Pons (tissue), 1 donor: ENCODE measurements at regions not wholly inside any gene's neighbourhood (a gene's known extent, or its start where the extent isn't known, plus 50 kb on each side); places are given as distances from the start of the nearest gene placed in this dataset.
"Not testable (repeated sequence)": the region's sequence is repeated elsewhere in the genome, so short reads cannot be mapped to it uniquely, and the experiment has no call there.

Experiments used
- DNase-seq: peaks from one replicate; pipeline ENCODE4 v3.0.0-alpha.2; 2016; ENCODE audit warnings: low spot score

DNA sequence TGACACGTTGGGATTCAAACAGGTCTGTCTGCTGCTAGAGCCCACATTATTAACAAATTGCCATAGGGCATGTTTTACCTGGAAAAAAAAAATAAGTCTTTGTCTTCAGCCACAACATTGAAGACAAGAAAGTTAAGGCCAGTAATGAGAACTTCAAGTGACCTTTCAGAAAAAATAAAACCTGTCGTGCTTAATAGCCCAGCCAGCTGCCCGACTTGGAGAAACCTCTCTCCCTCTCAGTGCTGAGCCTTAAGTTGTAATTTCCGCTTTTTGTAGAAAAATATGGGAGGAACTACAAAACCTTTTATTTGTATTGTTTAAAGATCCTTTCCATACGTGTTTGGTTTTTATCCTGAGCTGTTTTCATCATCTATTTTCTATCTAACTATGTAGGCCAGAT, 454.3 kb upstream of the SLITRK6 start:
- DNase-seq, result not testable (repeated sequence)

GRCh38 chr13:86255820-86256219, 456.6 kb upstream of the SLITRK6 start:
- not testable (repeated sequence) for DNase-seq

DNA sequence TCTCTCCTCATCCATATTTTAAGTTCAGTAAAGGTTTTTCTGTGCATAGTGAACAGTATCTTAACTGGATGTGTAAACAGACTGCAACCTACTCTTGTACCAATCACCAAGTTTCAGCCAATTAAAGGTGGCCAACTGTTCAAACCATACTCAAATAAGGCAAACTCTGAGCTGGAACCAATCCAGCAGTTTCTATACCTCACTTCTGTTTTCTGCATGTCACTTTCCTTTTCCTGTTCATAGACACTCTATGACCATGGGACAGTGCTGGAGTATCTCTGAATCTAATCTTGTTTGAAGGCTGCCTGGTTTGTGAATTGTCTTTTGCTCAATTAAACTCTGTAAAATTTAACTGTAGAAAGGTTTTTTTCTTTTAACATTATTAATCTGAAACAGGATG, 470.3 kb upstream of the SLITRK6 start:
- DNase-seq, result no peak

DNA sequence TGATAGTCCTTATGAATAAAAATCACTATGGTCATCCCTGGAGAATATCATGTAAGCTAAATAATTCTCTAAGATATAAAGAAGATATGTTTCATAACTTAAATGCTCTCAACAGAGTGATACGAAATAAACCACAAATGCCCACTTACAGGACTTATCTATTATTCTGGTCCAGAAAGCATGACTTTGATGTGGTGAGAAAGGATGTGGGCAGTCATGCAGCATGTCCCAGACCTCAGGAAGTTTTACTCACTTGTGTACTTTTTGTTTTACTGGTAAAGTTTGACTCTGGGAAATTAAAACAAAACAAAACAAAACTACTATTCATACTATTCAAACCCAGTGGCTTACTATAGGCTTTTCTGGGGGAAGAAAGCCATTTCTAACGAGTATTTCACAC, 483.2 kb upstream of the SLITRK6 start:
- DNase-seq, result no peak

DNA sequence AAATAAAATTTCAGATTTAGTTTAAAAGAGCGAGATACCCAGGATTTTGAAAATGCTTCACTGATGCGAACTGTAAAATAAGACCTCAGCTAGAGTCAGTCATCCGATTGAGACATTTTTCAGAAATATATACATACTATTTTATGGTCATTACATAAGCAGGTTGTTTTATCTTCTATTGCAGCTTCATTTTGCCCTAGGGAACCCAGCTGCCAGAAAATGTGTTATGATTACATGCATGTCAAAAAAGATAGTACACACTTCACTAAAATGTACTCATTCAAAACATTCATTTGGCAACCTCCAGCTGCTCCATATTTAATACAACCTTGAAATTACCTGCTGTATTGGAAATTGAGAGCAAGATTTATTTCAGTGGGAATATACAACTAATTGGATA, 483.8 kb upstream of the SLITRK6 start:
- no peak for DNase-seq

- no peak for DNase-seq
Measured at GRCh38 chr13:86298725-86299124, 499.5 kb upstream of the SLITRK6 start.

DNA sequence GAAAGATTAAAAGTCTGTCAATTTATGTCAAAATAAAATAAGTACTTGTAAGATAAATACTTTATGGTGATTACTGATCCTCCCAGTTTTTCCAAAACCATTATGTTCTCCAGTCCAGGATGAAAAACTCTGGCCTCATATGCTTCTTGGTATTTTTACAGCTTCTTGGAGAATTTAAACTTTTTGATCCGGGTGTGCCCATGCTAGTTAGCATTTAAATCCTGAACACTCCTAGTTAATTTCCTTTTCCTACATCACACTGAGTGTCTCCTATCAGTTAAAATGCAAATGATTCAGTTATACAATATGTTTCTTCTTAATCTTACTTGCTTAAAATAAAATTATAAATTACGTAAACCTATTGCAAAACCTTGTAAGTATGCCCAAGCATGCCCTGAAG, 499.9 kb upstream of the SLITRK6 start:
- DNase-seq, result no peak

- no peak for DNase-seq
Measured at GRCh38 chr13:86309881-86310280, 510.7 kb upstream of the SLITRK6 start.

DNA sequence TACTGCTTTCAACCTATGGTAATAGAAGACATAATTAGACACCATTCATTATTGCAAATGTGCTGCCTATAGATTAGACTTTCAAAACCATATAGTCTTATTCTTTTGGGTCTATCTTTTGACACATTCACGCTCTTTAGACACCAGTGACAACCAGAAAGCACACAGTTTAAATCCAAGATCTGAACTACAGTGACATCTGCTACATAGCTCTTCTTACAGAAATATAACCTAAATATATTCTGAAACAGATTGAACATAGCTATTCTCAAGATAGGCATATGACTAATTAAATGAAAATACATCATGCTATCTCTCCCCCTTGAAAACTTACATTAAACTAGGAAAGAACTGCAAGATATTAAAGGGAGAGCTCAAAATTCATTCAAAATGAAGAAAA, 514.2 kb upstream of the SLITRK6 start:
- DNase-seq, result no peak

GRCh38 chr13:86318450-86318849, 519.2 kb upstream of the SLITRK6 start:
- no peak for DNase-seq

DNA sequence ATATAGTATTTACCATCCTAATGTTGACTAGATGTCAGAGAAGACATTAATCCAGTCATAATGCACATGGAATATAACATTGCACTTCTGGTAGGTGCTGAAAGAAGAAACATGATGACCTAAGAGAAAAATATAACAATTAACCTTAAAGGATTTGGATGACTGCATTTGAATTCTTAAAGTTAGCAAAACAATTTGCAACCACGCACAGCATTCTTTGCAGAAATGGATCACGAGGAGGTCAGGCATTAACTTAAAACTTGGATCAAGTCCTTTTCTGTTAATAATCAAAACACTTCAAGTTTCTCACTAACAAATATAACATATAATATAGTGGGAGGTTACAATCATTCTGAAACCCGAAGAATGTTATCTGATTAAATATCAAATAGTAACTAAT, 525.0 kb upstream of the SLITRK6 start:
- DNase-seq, result no peak

GRCh38 chr13:86355301-86355700, 556.1 kb upstream of the SLITRK6 start:
- no peak for DNase-seq

- no peak for DNase-seq
Measured at GRCh38 chr13:86357106-86357505, 557.9 kb upstream of the SLITRK6 start.

DNA sequence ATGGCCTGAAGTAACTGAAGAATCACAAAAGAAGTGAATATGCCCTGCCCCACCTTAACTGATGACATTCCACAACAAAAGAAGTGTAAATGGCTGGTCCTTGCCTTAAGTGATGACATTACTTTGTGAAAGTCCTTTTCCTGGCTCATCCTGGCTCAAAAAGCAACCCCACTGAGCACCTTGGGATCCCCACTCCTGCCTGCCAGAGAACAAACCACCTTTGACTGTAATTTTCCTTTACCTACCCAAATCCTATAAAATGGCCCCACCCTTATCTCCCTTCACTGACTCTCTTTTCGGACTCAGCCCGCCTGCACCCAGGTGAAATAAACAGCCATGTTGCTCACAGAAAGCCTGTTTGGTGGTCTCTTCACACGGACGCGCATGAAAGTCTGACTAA, 564.5 kb upstream of the SLITRK6 start:
- not testable (repeated sequence) for DNase-seq

DNA sequence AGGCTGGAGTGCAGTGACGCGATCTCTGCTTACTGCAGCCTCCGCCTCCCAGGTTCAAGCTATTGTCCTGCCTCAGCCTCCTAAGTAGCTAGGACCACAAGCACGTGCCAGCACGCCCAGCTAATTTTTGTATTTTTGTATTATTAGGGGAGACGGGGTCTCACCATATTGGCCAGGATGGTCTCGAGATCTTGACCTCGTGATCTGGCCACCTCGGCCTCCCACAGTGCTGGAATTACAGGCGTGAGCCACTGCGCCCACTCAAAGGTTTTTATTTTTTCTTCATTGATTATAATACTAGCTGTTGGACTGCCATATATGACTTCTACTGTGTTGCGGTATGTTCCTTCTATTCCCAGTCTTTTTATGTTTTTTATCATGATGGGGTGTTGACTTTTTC, 569.7 kb upstream of the SLITRK6 start:
- DNase-seq, result no peak

- DNase-seq, result no peak
Measured at GRCh38 chr13:86377451-86377850, 578.2 kb upstream of the SLITRK6 start.

DNA sequence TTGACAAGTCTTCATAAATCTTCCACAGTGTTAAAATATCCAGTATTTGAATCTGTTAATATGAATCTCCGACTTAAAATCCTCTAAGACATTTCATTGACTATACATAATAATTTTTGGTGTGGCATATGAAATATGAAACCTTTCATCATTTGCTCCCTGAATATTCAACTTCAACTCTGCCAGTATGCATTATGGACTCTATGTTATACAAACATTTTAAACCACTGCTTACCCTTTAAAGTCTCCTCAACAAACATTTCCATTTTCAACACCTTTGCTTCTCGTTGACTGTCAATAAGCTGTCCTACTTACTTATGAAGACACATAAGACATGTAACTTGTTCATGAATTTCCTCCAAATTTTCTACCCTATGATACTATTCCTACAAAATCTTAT, 579.4 kb upstream of the SLITRK6 start:
- DNase-seq, result no peak

GRCh38 chr13:86383151-86383550, 583.9 kb upstream of the SLITRK6 start:
- no peak for DNase-seq

DNA sequence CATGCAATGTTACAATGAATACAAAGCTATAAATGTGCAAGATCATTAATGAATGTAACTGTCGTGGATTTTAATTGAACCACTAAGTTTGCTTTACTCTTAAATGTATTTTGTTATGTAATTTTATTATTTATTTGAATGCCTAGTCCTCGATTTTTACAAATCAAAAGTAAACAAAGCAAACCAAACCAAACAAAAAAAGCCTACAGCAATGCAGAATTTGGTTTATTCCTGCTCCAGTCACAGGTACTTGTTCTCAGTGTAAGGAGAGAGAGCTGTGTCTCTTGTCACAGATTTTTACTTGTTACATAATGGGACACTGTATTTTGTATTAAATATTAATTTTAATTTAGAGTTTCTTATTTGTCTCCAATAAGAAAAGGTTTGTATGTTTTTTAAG, 584.3 kb upstream of the SLITRK6 start:
- no peak for DNase-seq

DNA sequence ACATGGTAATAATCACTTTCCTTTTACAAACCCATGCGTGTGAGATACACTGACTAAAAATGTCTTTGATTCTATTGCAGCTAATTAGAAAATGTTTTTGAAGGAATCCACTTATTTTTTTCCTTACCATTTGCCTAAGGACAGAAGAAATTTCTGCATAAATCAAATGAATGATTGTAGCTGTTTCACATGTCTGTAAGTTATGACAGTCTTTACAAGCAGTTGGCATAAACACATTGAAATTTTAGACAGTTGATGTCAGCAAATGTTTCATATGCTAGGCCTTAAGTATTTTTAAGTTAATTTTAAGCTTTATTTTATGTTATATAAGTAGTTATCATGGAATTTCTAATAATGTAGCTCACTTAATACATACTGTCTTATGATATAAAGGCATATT, 598.4 kb upstream of the SLITRK6 start:
- DNase-seq, result no peak

DNA sequence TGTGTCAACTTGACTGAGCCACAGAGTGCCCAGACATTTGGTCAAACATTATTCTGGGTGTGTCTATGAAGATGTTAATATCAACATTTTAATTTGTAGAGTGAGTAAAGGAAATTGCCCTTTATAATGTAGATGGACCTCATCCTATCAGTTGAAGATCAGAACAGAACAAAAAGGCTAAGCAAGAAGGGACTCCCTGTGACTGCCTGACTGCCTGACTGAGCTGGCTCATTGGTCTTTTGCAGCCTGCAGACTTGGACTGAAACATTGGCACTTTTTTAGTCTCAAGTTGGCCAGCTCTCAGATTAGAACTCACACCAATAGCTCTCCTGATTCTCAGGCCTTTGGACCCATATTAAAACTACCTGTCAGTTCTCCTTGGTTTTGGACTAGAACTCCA, 600.4 kb upstream of the SLITRK6 start:
- DNase-seq, result no peak

GRCh38 chr13:86402500-86402899, 603.3 kb upstream of the SLITRK6 start:
- DNase-seq, result no peak

- peak; percentile 36 for DNase-seq
Measured at GRCh38 chr13:86403181-86403580, 604.0 kb upstream of the SLITRK6 start.

DNA sequence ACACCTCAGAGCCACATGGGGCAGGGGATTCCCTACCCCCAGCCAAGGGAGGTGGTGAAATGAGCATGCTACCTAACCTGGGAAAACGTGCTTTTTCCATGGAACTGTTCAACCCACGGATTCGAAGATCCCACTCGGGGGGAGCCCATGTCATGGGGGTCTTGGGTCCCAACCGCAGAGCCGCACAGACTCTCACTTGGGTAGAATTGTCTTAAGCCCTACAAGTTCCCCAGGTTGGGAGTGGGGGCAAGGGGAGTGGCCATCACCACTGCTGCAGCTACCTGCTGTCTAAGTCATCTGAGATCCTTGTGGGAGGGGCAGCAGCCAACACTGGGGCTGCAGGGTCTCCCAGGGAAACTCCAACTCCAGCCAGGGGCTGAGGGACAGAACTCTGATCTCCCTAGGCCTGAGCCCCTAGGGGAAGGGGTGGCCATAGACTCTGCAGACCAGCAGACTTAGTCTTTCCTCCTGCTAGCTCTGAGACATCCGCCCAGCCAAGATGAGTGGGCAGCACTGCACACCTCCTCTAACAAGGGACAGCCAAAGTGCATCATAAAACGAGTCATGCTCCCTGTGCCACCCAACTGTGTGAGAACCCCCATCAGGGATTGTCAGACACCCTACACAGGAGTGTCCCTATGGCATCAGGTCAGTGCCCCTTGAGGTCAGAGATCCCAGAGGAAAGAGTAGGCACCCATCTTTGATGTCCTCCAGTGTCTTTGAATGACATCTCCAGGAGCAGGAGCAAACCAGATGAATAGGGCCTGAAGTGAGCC, 610.4 kb upstream of the SLITRK6 start:
- no peak for DNase-seq
